ENCODE measurements at regions not wholly inside any gene's neighbourhood (a gene's known extent, or its start where the extent isn't known, plus 50 kb on each side); places are given as distances from the start of the nearest gene placed in this dataset.

- H3K36me3 Mint-ChIP-seq (ENCODE audit: insufficient read depth in 1 of 3, low read depth in 3 of 3) = peaks cover 0 to 4% (median 2%) of the 10 kb centered on the region in 3 experiments; a peak in 2 of 7 replicates
- H3K79me2 ChIP-seq (ENCODE audit: insufficient read depth, low read length) = no peaks in the 10 kb centered on the region
- no peak overlapping the region for H2BK120ac ChIP-seq (ENCODE audit: low read depth, low read length, poor library complexity, severe bottlenecking)
- no peak overlapping the region for H3K27ac ChIP-seq (ENCODE audit: insufficient read length, low read depth, low read length)
- DNase-seq = no peak
- H3K4me1 Mint-ChIP-seq = peaks cover 0 to 2% of the 10 kb centered on the region in 2 experiments; a peak in 1 of 4 replicates
- no peaks in the 10 kb centered on the region for H3K23me2 ChIP-seq (ENCODE audit: insufficient read length, low read depth, low read length, poor library complexity, severe bottlenecking)
- H3K4ac ChIP-seq (ENCODE audit: low read depth, low read length) = no peak overlapping the region
- H3K4me3 Mint-ChIP-seq = no peak overlapping the region
- H4K8ac ChIP-seq (replicated peaks; ENCODE audit: insufficient read length, low read depth, low read length) = no peak overlapping the region
- no peak overlapping the region for H2BK20ac ChIP-seq (ENCODE audit: low read depth, low read length, poor library complexity, severe bottlenecking)
- H2BK5ac ChIP-seq (ENCODE audit: insufficient read length, low read length) = no peak overlapping the region
- H2BK15ac ChIP-seq (ENCODE audit: low read depth, low read length) = no peak overlapping the region
- no peak overlapping the region for H4K5ac ChIP-seq (ENCODE audit: insufficient read length, low read depth, low read length)
- no peak overlapping the region for H3T11ph ChIP-seq (ENCODE audit: low read length)
- H3K14ac ChIP-seq (ENCODE audit: insufficient read depth, low read length) = no peak overlapping the region
- H3K9me3 ChIP-seq (ENCODE audit: control insufficient read depth, low read depth, low read length) = no peaks in the 10 kb centered on the region
- no peaks in the 10 kb centered on the region for H3K79me1 ChIP-seq (ENCODE audit: insufficient read depth, low read depth, low read length, poor library complexity, severe bottlenecking)
- no peaks in the 10 kb centered on the region for H3K27me3 Mint-ChIP-seq (ENCODE audit: low read depth)
- peaks cover 0 to 2% of the 10 kb centered on the region in 2 experiments; a peak in 3 of 5 replicates for H3K9me3 Mint-ChIP-seq
- no peaks in the 10 kb centered on the region for H3K4me1 ChIP-seq (ENCODE audit: insufficient read depth, low read length)
- H3K27me3 ChIP-seq (ENCODE audit: insufficient read depth, low read length) = no peaks in the 10 kb centered on the region
- H3K9ac ChIP-seq (ENCODE audit: extremely low read depth, insufficient read length, low read length) = no peak overlapping the region
- no peak overlapping the region for H3K23ac ChIP-seq (ENCODE audit: insufficient read length, low read depth, low read length)
- no peak overlapping the region for H3K4me2 ChIP-seq (ENCODE audit: insufficient read depth, insufficient read length, low read length)
- no peak overlapping the region for H2AFZ ChIP-seq (ENCODE audit: low read length)
- H3K27ac Mint-ChIP-seq = no peak overlapping the region
- H3K56ac ChIP-seq (ENCODE audit: insufficient read length, low read depth, low read length) = no peak overlapping the region
- TF ChIP-seq CTCF (conservative IDR thresholded peaks at IDR 0.05) = no peak
- no peak overlapping the region for H2AK5ac ChIP-seq (ENCODE audit: insufficient read length, low read length)
- no peak overlapping the region for H3K18ac ChIP-seq (ENCODE audit: insufficient read length, low read depth, low read length)
- H4K20me1 ChIP-seq (ENCODE audit: control insufficient read depth, insufficient read depth, insufficient read length) = no peaks in the 10 kb centered on the region
- H4K91ac ChIP-seq (ENCODE audit: insufficient read length, low read depth, low read length) = no peak overlapping the region
- no peak overlapping the region for H2BK12ac ChIP-seq (ENCODE audit: insufficient read length, low read depth, low read length)
Measured at GRCh38 chr3:161745741-161746140, 249.1 kb downstream of the OTOL1 start.

All from H9 (cell line).